CD4-positive, alpha-beta T cell treated with Interleukin-10 for 1 hour (primary cell): ENCODE measurements at regions not wholly inside any gene's neighbourhood (a gene's known extent, or its start where the extent isn't known, plus 50 kb on each side); places are given as distances from the start of the nearest gene placed in this dataset.
"Not testable (repeated sequence)": the region's sequence is repeated elsewhere in the genome, so short reads cannot be mapped to it uniquely, and the experiment has no call there.

Experiments used
- DNase-seq: peaks from one replicate; pipeline ENCODE4 v3.0.0-alpha.2; 2020

DNA sequence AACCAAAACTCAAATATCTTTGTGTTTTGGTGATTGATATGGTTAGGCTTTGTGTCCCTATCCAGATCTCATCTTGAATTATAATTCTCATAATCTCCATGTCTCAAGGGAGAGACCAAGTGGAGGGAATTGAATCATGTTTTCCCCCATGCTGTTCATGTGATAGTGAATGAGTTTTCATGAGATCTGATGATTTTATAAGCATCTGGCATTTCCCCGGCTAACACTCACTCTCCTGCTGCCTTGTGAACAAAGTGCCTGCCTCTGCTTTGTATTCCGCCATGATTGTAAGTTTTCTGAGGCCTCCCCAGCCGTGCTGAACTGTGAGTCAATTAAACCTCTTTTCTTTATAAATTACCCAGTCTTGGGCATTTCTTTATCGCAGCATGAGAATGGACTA lies 419.5 kb downstream of the SH2D4B start:
- no peak for DNase-seq

- DNase-seq: no peak
These were observed 426.5 kb downstream of the SH2D4B start for GRCh38 chr10:80964179-80964578.

DNA sequence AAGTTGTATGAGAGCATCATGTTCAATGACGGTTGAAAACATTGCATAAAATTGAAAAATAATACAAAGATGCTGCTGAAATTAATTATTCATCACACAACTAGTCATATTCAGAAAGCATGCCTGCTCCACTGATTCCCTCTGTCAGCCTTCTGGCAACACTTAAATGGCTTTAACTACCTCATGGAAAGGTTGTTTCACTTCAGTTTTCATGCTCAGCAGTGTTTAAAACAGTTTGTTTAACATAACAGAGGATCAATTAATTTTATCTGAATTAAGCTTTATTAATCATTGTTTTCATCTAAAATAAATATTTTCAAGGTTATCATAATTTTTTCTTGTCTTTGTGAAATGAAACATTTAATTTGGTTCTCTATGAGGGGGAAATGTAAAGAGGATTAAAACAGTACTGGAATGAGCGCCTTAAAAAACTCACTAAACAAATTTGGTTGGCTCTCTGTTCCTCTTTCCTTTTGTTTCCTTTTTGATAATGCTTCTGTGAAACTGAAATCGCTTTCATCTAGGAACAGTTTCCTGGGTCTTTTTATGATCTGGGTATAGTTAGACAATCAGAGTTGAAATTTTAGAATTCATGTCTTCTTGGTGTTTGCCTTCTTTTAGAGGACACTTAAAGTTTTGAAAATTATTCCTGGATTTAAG lies 427.4 kb downstream of the SH2D4B start:
- no peak for DNase-seq

DNA sequence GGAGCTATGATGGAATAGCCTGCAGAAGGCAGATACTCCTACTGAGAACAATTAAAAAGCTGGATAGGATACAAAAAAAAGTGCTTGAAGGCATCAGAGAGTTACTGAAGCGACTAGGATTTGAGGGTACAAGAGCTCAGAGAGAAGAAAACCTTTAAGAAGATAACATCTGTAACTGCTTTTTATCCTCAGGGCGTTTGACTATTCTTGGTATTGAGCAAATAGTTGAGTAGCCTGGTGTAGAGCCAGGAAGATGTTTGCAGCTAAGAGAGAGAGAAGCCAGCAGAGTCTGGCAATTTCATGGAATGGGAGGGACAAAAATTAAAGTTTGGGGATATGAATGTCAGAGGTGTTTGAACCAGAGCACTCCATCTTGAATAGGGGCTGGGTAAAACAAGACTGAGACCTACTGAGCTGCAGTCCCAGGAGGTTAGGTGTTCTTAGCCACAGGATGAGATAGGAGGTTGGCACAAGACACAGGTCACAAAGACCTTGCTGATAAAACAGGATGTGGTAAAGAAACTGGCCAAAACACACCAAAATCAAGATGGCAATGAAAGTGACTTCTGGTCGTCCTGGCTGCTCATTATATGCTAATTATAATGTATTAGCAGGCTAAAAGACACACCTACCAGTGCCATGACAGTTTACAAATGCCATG lies 428.8 kb downstream of the SH2D4B start:
- DNase-seq: no peak

DNA sequence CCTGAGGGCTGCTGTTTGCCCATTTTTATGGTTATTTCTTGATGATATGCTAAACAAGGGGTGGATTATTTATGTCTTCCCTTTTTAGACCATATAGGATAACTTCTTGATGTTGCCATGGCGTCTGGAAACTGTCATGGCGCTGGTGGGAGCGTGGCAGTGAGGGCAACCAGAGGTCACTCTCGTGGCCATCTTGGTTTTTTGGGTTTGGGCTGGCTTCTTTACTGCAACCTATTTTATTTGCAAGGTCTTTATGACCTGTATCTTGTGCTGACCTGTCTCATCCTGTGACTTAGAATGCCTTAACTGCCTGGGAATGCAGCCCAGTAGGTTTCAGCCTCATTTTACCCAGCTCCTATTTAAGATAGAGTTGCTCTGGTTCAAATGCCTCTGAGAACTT lies 429.7 kb downstream of the SH2D4B start:
- not testable (repeated sequence) for DNase-seq

- DNase-seq: no peak
These were observed 431.2 kb downstream of the SH2D4B start for GRCh38 chr10:80968903-80969302.

- DNase-seq: no peak
These were observed 433.8 kb downstream of the SH2D4B start for GRCh38 chr10:80971461-80971860.

DNA sequence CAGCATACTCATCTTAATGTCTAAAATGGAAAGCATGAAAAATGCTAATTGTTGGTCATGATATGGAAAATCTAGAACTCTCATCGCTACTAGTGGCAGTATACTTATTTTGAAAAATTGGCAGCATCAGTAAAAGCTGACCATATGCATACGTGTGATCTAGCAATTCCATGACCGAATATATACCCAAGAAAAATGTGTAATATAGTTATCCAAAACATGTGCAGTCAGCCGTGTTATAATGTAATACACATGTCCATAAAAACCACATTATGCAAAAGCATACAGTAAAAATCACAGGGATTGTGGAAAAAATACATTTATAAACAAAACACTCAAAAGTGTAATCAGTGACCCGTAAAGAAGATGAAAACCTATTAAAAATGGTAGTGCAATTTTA lies 439.0 kb downstream of the SH2D4B start:
- no peak for DNase-seq

- DNase-seq: no peak
These were observed 447.4 kb downstream of the SH2D4B start for GRCh38 chr10:80985102-80985501.

- DNase-seq: no peak
These were observed 448.9 kb downstream of the SH2D4B start for GRCh38 chr10:80986596-80986995.

- DNase-seq: no peak
These were observed 451.1 kb downstream of the SH2D4B start for GRCh38 chr10:80988755-80989154.

DNA sequence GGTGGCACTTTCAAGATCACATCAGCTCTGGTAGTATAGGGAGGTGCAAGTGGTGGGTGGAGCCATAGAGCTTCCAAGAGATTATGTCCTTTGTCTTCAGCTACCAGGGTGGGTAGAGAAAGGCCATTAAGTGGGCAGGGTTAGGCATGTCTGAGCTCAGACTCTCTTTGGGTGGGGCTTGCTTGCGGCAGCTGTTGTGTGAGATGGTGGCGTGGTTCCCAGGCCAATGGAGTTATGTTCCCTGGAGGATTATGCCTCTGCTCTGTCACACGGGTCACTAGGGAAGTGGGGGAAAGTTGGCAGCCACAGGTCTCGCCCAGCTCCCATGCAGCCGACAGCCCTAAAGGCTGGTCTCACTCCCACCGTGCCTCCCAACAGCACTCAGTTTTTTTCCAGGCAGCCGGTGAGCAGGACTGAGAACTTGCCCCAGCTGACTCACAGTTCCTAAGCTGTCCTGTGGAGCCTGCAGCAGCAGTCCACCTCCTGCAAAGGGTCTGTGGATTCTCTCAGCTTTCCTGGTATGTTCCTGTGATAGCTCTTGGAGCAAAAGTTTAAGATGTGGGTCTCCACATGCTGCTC lies 459.0 kb downstream of the SH2D4B start:
- DNase-seq: no peak

GRCh38 chr10:81000781-81001180 lies 463.1 kb downstream of the SH2D4B start:
- DNase-seq: no peak

DNA sequence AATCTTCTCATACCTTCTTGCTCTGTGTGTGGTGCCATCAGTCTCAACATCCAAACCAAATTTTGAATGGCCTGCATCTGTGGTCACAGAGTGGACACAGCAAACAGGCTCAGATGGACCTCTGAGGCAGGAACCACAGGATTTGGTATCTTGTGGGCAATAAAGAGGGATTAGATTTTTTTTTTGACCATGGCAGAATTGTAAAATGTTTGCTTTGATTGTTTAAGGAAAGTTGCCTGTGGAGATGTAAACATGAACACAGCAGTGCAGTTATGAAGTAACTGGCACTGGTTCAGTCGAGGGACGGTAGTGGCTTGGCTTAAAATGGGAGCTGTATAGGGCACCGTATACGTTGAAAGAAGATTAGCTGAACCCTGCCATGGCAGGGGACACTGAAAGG lies 464.7 kb downstream of the SH2D4B start:
- DNase-seq: no peak

GRCh38 chr10:81007872-81008271 lies 470.2 kb downstream of the SH2D4B start:
- DNase-seq: no peak

DNA sequence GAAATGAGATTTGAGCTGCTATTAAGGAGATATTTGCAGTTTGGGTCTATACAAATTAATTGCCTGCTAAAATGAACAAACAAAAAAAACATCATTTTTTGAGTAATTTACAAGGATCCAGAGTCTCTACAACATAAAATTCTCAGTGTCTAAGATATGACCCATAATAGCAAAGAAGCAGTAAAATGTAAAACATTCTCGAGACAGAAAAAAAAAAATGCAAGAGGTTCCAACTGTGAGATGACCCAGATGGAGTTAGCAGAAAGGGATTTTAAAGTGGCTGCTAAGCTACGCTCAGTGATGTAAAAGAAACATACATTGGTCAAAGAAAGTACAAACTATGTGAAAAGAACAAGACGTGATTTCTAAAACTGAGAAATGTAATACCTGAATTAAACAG lies 471.0 kb downstream of the SH2D4B start:
- no peak for DNase-seq

GRCh38 chr10:81009296-81009695 lies 471.6 kb downstream of the SH2D4B start:
- DNase-seq: no peak

GRCh38 chr10:81013771-81014170 lies 476.1 kb downstream of the SH2D4B start:
- no peak for DNase-seq

- no peak for DNase-seq
These were observed 481.6 kb downstream of the SH2D4B start for GRCh38 chr10:81019029-81019890.

- no peak for DNase-seq
These were observed 483.9 kb downstream of the SH2D4B start for GRCh38 chr10:81021428-81022129.

DNA sequence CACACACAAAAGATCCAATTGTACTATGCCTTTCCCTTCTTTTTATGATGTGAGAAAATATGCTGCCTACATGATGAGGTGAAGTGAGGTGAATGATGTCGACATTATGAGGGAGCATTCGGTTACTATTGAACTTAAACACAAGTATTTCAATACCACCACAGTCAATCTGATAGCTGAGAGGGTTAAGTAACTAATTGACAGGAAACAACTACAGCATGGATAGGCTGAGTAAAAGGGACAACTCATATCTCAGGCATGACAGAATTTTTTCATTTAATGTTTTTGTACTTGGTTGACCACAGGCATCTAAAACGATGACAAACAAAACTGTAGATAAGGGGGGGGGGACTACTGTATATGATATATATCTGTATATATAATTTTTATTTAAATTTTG lies 488.9 kb downstream of the SH2D4B start:
- no peak for DNase-seq

DNA sequence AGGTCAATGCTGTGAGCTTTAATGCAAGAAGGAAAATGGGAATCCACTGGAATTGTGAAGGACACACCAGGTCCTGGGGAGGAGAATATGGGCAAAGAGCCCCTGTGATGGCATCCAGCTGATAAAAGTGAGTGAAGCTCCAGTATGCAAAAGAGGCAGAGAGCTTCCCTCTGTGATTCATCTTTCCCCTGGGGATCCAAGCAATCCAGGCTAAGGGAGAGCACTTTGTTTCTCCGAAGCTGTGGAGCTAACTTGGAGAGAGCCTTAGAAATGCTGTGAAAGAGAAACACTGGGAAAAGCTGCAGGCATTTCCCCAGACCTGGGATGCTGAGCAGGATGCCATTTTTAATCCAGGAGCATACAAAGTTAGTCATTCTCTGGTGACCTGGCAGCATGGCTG lies 489.5 kb downstream of the SH2D4B start:
- DNase-seq: no peak

- no peak for DNase-seq
These were observed 490.0 kb downstream of the SH2D4B start for GRCh38 chr10:81027706-81028105.
